ENCODE measurements at regions not wholly inside any gene's neighbourhood (a gene's known extent, or its start where the extent isn't known, plus 50 kb on each side); places are given as distances from the start of the nearest gene placed in this dataset.

GRCh38 chr10:60591119-60591518 is 187.2 kb upstream of the CDK1 start:
- no peak for TF ChIP-seq CTCF (IDR thresholded peaks at IDR 0.05)
- no peak for TF ChIP-seq POLR2A (IDR thresholded peaks at IDR 0.05)

Measured in lower leg skin (tissue), 3 donors.